ENCODE measurements at regions not wholly inside any gene's neighbourhood (a gene's known extent, or its start where the extent isn't known, plus 50 kb on each side); places are given as distances from the start of the nearest gene placed in this dataset.

GRCh38 chr10:106181501-106181900, 983.0 kb downstream of the SORCS1 start:
- Histone ChIP-seq H3K9me1 (replicated peaks; ENCODE audit: control insufficient read depth, extremely low read depth, insufficient read depth, low read length) (no peaks in the 10 kb centered on the region), H3K36me3 (ENCODE audit: control insufficient read depth in 2 of 2, extremely low read depth in 1 of 2, insufficient read depth in 2 of 2, low read length in 2 of 2) (no peaks in the 10 kb centered on the region), H2AFZ (ENCODE audit: low read depth, low read length) (no peak overlapping the region), H3K9me3 (replicated peaks; ENCODE audit: control insufficient read depth, insufficient read depth, low read length) (no peaks in the 10 kb centered on the region), H4K20me1 (replicated peaks; ENCODE audit: control insufficient read depth, extremely low read depth, insufficient read depth, low read length) (no peaks in the 10 kb centered on the region), H3K27me3 (ENCODE audit: control insufficient read depth in 2 of 2, insufficient read depth in 2 of 2, low read length in 2 of 2) (no peaks in the 10 kb centered on the region), H3K4me2 (ENCODE audit: insufficient read depth, low read length) (no peak overlapping the region), H3K4me3 (replicated peaks in 1 of 3; ENCODE audit: insufficient read depth in 1 of 3, low read depth in 1 of 3, low read length in 3 of 3) (no peak overlapping the region), H3K27ac (ENCODE audit: insufficient read depth, low read depth, low read length) (no peak overlapping the region), H3K79me2 (ENCODE audit: control insufficient read depth, insufficient read depth, low read length) (no peaks in the 10 kb centered on the region), H3K4me1 (ENCODE audit: control insufficient read depth, extremely low read depth, insufficient read depth, low read length) (no peaks in the 10 kb centered on the region), H3K9ac (replicated peaks; ENCODE audit: extremely low read depth, insufficient read depth, low read length) (no peak overlapping the region)
- ChIA-PET POLR2A (no interaction called here), CTCF (no interaction called here)
- no TSS peak for BruUV-seq (replicated peaks)
- DNase-seq (ENCODE audit: low read depth, low spot score) (no peak), FAIRE-seq (no peak)
- TF ChIP-seq MYC (IDR thresholded peaks at IDR 0.05; ENCODE audit: low read depth, low read length) (no peak), JUN (IDR thresholded peaks at IDR 0.05; ENCODE audit: borderline replicate concordance, insufficient read depth, insufficient read length, low read depth) (no peak), MAX (IDR thresholded peaks at IDR 0.05; ENCODE audit: insufficient read depth, insufficient read length) (no peak), POLR2A (IDR thresholded peaks at IDR 0.05; ENCODE audit: low read depth, low read length) (no peak), EZH2 (IDR thresholded peaks at IDR 0.05; ENCODE audit: borderline replicate concordance, low read depth, low read length, severe bottlenecking) (no peak), GATA2 (IDR thresholded peaks at IDR 0.05; ENCODE audit: insufficient read depth, insufficient read length, low read depth, low read length) (no peak), CTCF (IDR thresholded peaks at IDR 0.05; ENCODE audit: extremely low read depth in 1 of 2, insufficient read depth in 1 of 2, low read depth in 1 of 2, low read length in 2 of 2) (no peak), POLR2AphosphoS5 (IDR thresholded peaks at IDR 0.05; ENCODE audit: insufficient read depth, low read depth, low read length) (no peak), FOS (IDR thresholded peaks at IDR 0.05; ENCODE audit: borderline replicate concordance, insufficient read depth, low read length) (no peak)
- dilution Hi-C loops (cut with MboI; ENCODE audit: extremely low pct_ligation_motif_present, low sequenced_read_pairs) = no loop called here
- intact Hi-C loops (cut with micrococcal nuclease) = no loop called here

All from endothelial cell of umbilical vein (primary cell).